GM12878 (cell line): ENCODE measurements at regions not wholly inside any gene's neighbourhood (a gene's known extent, or its start where the extent isn't known, plus 50 kb on each side); places are given as distances from the start of the nearest gene placed in this dataset.

ENCODE experiments used
- BACH1 ChIP-seq: fragments of 450-650 bp; IDR thresholded peaks from 2 replicates; pipeline ENCODE4 v1.6.1; 2017; ENCODE audit warnings: mild to moderate bottlenecking, borderline replicate concordance
- CHD1 ChIP-seq: IDR thresholded peaks from 2 replicates; pipeline ENCODE4 v1.6.1; 2012; ENCODE audit warnings: low read depth, low read length, improper control_type of control experiment
- CTCF ChIP-seq, 3 experiments: IDR thresholded peaks in 2 of 3; conservative IDR thresholded peaks in 1 of 3; 2 replicates each; pipeline ENCODE4 v1.5.1; 2011; ENCODE audit warnings: low read depth in 3 of 3, low read length in 3 of 3, mild to moderate bottlenecking in 3 of 3, control low read depth in 2 of 3, moderate library complexity in 2 of 3, inconsistent platforms in 1 of 3, mixed read lengths in 1 of 3; ENCODE audit not compliant: control insufficient read depth in 2 of 3, insufficient read depth in 1 of 3; ENCODE audit errors: extremely low read depth in 1 of 3
- EGR1 ChIP-seq, 2 experiments: IDR thresholded peaks; 1 replicate in 1 of 2; 2 replicates in 1 of 2; pipeline ENCODE4 v1.6.1; 2011 to 2012; ENCODE audit warnings: low read depth in 2 of 2, low read length in 2 of 2, borderline replicate concordance in 1 of 2, mild to moderate bottlenecking in 1 of 2, moderate library complexity in 1 of 2
- MAX ChIP-seq: IDR thresholded peaks from 2 replicates; pipeline ENCODE4 v1.6.1; 2012; ENCODE audit warnings: low read depth, low read length, improper control_type of control experiment
- NR2C2 ChIP-seq: IDR thresholded peaks from 2 replicates; pipeline ENCODE4 v1.6.1; 2011; ENCODE audit warnings: borderline replicate concordance, low read depth; ENCODE audit not compliant: control insufficient read depth, insufficient read length
- POLR2A ChIP-seq: IDR thresholded peaks from 2 replicates; pipeline ENCODE4 v1.6.1; 2011; ENCODE audit warnings: low read depth, mild to moderate bottlenecking, low read length
- POLR2AphosphoS2 ChIP-seq: IDR thresholded peaks from 2 replicates; pipeline ENCODE4 v1.6.1; 2011; ENCODE audit warnings: low read depth, mild to moderate bottlenecking, low read length, improper control_type of control experiment, moderate library complexity
- POLR2AphosphoS5 ChIP-seq: IDR thresholded peaks from 2 replicates; pipeline ENCODE4 v1.6.1; 2011; ENCODE audit warnings: mild to moderate bottlenecking, low read length, inconsistent platforms
- RAD21 ChIP-seq: IDR thresholded peaks from 2 replicates; pipeline ENCODE4 v1.6.1; 2011; ENCODE audit warnings: mild to moderate bottlenecking, low read depth, low read length, moderate library complexity; ENCODE audit not compliant: insufficient read depth
- RELB ChIP-seq: fragments of 450-650 bp; IDR thresholded peaks from 2 replicates; pipeline ENCODE4 v1.6.1; 2017; ENCODE audit warnings: low read depth, mild to moderate bottlenecking, moderate library complexity
- REST ChIP-seq: IDR thresholded peaks from 2 replicates; pipeline ENCODE4 v1.6.1; 2012; ENCODE audit warnings: mild to moderate bottlenecking, low read depth, low read length

GRCh38 chr10:7486528-7486927, 75.7 kb upstream of the SFMBT2 start:
- TF ChIP-seq RAD21, result no peak
- no peak for TF ChIP-seq EGR1 (IDR thresholded peaks at IDR 0.05; ENCODE audit: borderline replicate concordance in 1 of 2, low read depth in 2 of 2, low read length in 2 of 2)
- TF ChIP-seq POLR2A, result no peak
- no peak for TF ChIP-seq CTCF (IDR thresholded peaks at IDR 0.05 in 2 of 3, conservative IDR thresholded peaks at IDR 0.05 in 1 of 3; ENCODE audit: control insufficient read depth in 2 of 3, extremely low read depth in 1 of 3, insufficient read depth in 1 of 3, low read depth in 3 of 3, low read length in 3 of 3)
- TF ChIP-seq MAX, result no peak
- no peak for TF ChIP-seq REST
- TF ChIP-seq NR2C2, result no peak
- no peak for TF ChIP-seq BACH1
- TF ChIP-seq POLR2AphosphoS2, result no peak
- TF ChIP-seq POLR2AphosphoS5, result no peak
- no peak for TF ChIP-seq RELB
- TF ChIP-seq CHD1, result no peak
